Ovary (tissue), 3 donors: ENCODE measurements at regions not wholly inside any gene's neighbourhood (a gene's known extent, or its start where the extent isn't known, plus 50 kb on each side); places are given as distances from the start of the nearest gene placed in this dataset.

Source experiments
- EP300 ChIP-seq: sonication (generic); formaldehyde crosslinking; IDR thresholded peaks from one replicate; pipeline ENCODE4 v1.6.1; 2017; ENCODE audit warnings: antibody characterized with exemption
- TF ChIP-seq, protein P1 (sequence below), 3 donors: fragments of 450-650 bp in 2 of 3; fragments of 200-600 bp in 1 of 3; IDR thresholded peaks; one replicate each; pipeline versions ENCODE4 v1.5.1 to v1.8.0; 2016 to 2022; ENCODE audit warnings: antibody characterized with exemption in 3 of 3, mild to moderate bottlenecking in 1 of 3
- donor health status: DM: no; HTN: no; CAD: no.

DNA sequence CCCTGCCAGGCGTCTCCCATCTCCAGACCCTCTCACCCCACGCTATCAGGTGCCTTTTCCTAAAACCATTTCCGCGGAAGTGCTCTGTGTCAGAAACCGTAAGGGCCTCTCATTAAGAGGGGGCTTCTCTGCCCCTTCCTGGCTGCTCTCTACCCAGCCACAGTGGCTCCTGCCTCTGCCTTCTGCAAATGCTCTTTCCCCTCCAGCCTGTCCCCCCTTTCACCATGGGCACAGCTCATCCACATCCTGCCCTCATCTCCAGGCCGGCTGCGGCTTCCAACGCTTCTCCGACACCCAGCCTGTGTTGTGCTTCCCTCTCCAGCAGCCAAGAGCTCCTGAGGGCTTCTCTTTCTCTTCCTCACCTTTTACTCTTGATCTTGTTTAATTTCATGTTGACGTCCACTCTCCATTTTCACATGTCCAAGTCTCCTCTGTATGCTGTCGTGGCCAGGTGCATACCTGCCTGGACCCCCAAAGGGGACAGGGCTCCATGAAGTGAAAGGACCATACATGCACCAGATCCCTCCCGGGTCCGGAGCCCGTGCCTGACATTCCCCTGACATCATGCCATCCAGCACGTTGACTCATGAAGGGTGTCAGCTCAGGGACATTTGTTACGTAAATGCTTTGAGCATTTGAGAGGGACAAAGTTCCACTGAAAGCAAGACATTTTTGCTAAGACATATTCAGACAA, 306.5 kb downstream of the AJAP1 start:
- TF ChIP-seq, protein P1, sequence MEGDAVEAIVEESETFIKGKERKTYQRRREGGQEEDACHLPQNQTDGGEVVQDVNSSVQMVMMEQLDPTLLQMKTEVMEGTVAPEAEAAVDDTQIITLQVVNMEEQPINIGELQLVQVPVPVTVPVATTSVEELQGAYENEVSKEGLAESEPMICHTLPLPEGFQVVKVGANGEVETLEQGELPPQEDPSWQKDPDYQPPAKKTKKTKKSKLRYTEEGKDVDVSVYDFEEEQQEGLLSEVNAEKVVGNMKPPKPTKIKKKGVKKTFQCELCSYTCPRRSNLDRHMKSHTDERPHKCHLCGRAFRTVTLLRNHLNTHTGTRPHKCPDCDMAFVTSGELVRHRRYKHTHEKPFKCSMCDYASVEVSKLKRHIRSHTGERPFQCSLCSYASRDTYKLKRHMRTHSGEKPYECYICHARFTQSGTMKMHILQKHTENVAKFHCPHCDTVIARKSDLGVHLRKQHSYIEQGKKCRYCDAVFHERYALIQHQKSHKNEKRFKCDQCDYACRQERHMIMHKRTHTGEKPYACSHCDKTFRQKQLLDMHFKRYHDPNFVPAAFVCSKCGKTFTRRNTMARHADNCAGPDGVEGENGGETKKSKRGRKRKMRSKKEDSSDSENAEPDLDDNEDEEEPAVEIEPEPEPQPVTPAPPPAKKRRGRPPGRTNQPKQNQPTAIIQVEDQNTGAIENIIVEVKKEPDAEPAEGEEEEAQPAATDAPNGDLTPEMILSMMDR (IDR thresholded peaks at IDR 0.05): no peak
- TF ChIP-seq EP300: no peak
